ENCODE measurements at regions not wholly inside any gene's neighbourhood (a gene's known extent, or its start where the extent isn't known, plus 50 kb on each side); places are given as distances from the start of the nearest gene placed in this dataset.
"Not testable (repeated sequence)": the region's sequence is repeated elsewhere in the genome, so short reads cannot be mapped to it uniquely, and the experiment has no call there.

- DNase-seq (ENCODE audit: low read depth in 2 of 2) = no peak
Observed at GRCh38 chr1:96488777-96489176, 232.8 kb upstream of the PTBP2 start.

GRCh38 chr1:96492236-96492635 lies 229.3 kb upstream of the PTBP2 start:
- no peak for DNase-seq (ENCODE audit: low read depth in 2 of 2)

GRCh38 chr1:96498744-96499340 lies 222.7 kb upstream of the PTBP2 start:
- DNase-seq (ENCODE audit: low read depth in 2 of 2) = no peak

- DNase-seq (ENCODE audit: low read depth in 2 of 2) = no peak
Observed at GRCh38 chr1:96508233-96508632, 213.4 kb upstream of the PTBP2 start.

- DNase-seq (ENCODE audit: low read depth in 2 of 2) = no peak
Observed at GRCh38 chr1:96509339-96509738, 212.2 kb upstream of the PTBP2 start.

GRCh38 chr1:96509951-96510350 lies 211.6 kb upstream of the PTBP2 start:
- DNase-seq (ENCODE audit: low read depth in 2 of 2) = no peak

GRCh38 chr1:96510391-96510790 lies 211.2 kb upstream of the PTBP2 start:
- DNase-seq (ENCODE audit: low read depth in 2 of 2) = no peak

- no peak for DNase-seq (ENCODE audit: low read depth in 2 of 2)
Observed at GRCh38 chr1:96510911-96511310, 210.7 kb upstream of the PTBP2 start.

- DNase-seq (ENCODE audit: low read depth in 2 of 2) = no peak
Observed at GRCh38 chr1:96513136-96513535, 208.4 kb upstream of the PTBP2 start.

- no peak for DNase-seq (ENCODE audit: low read depth in 2 of 2)
Observed at GRCh38 chr1:96515430-96515829, 206.2 kb upstream of the PTBP2 start.

- no peak for DNase-seq (ENCODE audit: low read depth in 2 of 2)
Observed at GRCh38 chr1:96515925-96516324, 205.7 kb upstream of the PTBP2 start.

- DNase-seq (ENCODE audit: low read depth in 2 of 2) = no peak
Observed at GRCh38 chr1:96519851-96520578, 201.6 kb upstream of the PTBP2 start.

- DNase-seq (ENCODE audit: low read depth in 2 of 2) = no peak
Observed at GRCh38 chr1:96520579-96520947, 201.0 kb upstream of the PTBP2 start.

GRCh38 chr1:96521010-96521409 lies 200.6 kb upstream of the PTBP2 start:
- DNase-seq (ENCODE audit: low read depth in 2 of 2) = no peak

GRCh38 chr1:96521994-96522760 lies 199.4 kb upstream of the PTBP2 start:
- DNase-seq (ENCODE audit: low read depth in 2 of 2) = no peak

GRCh38 chr1:96522927-96523326 lies 198.7 kb upstream of the PTBP2 start:
- no peak for DNase-seq (ENCODE audit: low read depth in 2 of 2)

- no peak for DNase-seq (ENCODE audit: low read depth in 2 of 2)
Observed at GRCh38 chr1:96524100-96524499, 197.5 kb upstream of the PTBP2 start.

GRCh38 chr1:96525657-96526557 lies 195.7 kb upstream of the PTBP2 start:
- DNase-seq (ENCODE audit: low read depth in 2 of 2) = no peak

- not testable (repeated sequence) for DNase-seq (ENCODE audit: low read depth in 2 of 2)
Observed at GRCh38 chr1:96528672-96529071, 192.9 kb upstream of the PTBP2 start.

- no peak for DNase-seq (ENCODE audit: low read depth in 2 of 2)
Observed at GRCh38 chr1:96533820-96534219, 187.8 kb upstream of the PTBP2 start.

GRCh38 chr1:96536581-96536980 lies 185.0 kb upstream of the PTBP2 start:
- no peak for DNase-seq (ENCODE audit: low read depth in 2 of 2)

- no peak for DNase-seq (ENCODE audit: low read depth in 2 of 2)
Observed at GRCh38 chr1:96538111-96538641, 183.4 kb upstream of the PTBP2 start.
